Kidney epithelial cell (primary cell): ENCODE measurements at regions not wholly inside any gene's neighbourhood (a gene's known extent, or its start where the extent isn't known, plus 50 kb on each side); places are given as distances from the start of the nearest gene placed in this dataset.

Experiments used
- DNase-seq: peaks from one replicate; pipeline ENCODE4 v3.0.0-alpha.2; 2010; ENCODE audit warnings: low read depth
- H3K27me3 ChIP-seq: 2 replicates; pipeline ENCODE4 v1.6.0; 2011; ENCODE audit warnings: low read length; ENCODE audit not compliant: control insufficient read depth, insufficient read depth
- H3K36me3 ChIP-seq: 2 replicates; pipeline ENCODE4 v1.5.1; 2011; ENCODE audit warnings: low read length; ENCODE audit not compliant: control insufficient read depth, insufficient read depth
- H3K4me3 ChIP-seq: 2 replicates; pipeline ENCODE4 v1.5.1; 2011; ENCODE audit warnings: low read depth, mild to moderate bottlenecking, control low read depth, low read length
- CTCF ChIP-seq: IDR thresholded peaks from 2 replicates; pipeline ENCODE4 v1.5.1; 2011; ENCODE audit warnings: mild to moderate bottlenecking, moderate library complexity, low read length, control low read depth, inconsistent platforms; ENCODE audit not compliant: insufficient read depth, poor library complexity, severe bottlenecking

- Histone ChIP-seq H3K27me3 (no peaks in the 10 kb centered on the region), H3K36me3 (no peaks in the 10 kb centered on the region), H3K4me3 (no peak overlapping the region)
- no peak for TF ChIP-seq CTCF
- no peak for DNase-seq
Observed at GRCh38 chr2:215552144-215552580, 116.3 kb upstream of the FN1 start.

- no peak overlapping the region for H3K4me3 ChIP-seq
- TF ChIP-seq CTCF: no peak
- no peak for DNase-seq
- no peaks in the 10 kb centered on the region for H3K27me3 ChIP-seq
- no peaks in the 10 kb centered on the region for H3K36me3 ChIP-seq
Observed at GRCh38 chr2:215550331-215550730, 114.5 kb upstream of the FN1 start.

GRCh38 chr2:215548714-215549113, 112.8 kb upstream of the FN1 start:
- no peaks in the 10 kb centered on the region for H3K36me3 ChIP-seq
- DNase-seq: no peak
- no peak for TF ChIP-seq CTCF
- no peak overlapping the region for H3K4me3 ChIP-seq
- no peaks in the 10 kb centered on the region for H3K27me3 ChIP-seq

- Histone ChIP-seq H3K27me3 (no peaks in the 10 kb centered on the region), H3K4me3 (no peak overlapping the region), H3K36me3 (no peaks in the 10 kb centered on the region)
- no peak for TF ChIP-seq CTCF
- no peak for DNase-seq
Observed at GRCh38 chr2:215542690-215543089, 106.8 kb upstream of the FN1 start.

DNA sequence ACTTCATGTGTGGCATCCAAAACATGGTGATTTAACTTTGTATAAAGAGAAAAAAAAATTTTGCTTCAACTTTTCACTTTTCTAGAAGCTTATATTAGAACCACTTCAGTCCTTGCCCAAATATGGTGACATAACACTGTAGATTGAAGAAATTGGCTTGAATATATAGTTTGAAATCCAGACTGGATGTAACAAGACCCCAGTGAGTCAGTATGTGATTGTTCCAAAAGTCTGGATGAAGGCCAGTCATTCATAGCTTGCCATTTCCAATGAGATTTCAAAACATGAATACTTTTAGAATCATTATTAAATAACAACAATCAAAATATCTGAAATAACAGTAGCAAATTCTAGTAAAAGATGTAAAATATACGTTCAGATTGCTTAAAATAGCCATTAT, 104.8 kb upstream of the FN1 start:
- no peak for TF ChIP-seq CTCF
- Histone ChIP-seq H3K36me3 (no peaks in the 10 kb centered on the region), H3K4me3 (no peak overlapping the region), H3K27me3 (no peaks in the 10 kb centered on the region)
- DNase-seq: peak; percentile 28

DNA sequence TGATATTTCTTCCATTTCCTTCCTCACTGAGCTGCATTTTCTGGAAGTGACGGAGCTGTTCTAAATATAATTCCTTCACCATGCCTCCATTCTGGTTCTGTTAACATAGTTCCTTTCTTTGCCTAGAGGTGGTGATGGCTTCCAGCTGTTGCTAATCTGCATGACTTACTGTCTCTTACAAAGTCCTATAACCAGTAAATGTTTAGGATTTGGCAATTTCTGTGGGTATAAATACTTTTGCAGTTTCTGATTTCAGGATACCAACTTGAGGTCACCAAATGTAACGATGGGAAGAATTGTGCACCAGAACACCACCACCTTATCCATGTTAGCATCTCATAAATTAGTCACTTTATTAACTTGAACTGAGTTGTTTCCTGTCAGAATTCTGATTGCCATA, 101.7 kb upstream of the FN1 start:
- no peak for DNase-seq
- Histone ChIP-seq H3K27me3 (no peaks in the 10 kb centered on the region), H3K4me3 (no peak overlapping the region), H3K36me3 (no peaks in the 10 kb centered on the region)
- TF ChIP-seq CTCF: no peak
